BLaER1 (cell line): ENCODE measurements at regions not wholly inside any gene's neighbourhood (a gene's known extent, or its start where the extent isn't known, plus 50 kb on each side); places are given as distances from the start of the nearest gene placed in this dataset.
"Not testable (repeated sequence)": the region's sequence is repeated elsewhere in the genome, so short reads cannot be mapped to it uniquely, and the experiment has no call there.

Source experiments
- H3K27ac ChIP-seq: shearing (Covaris generic); formaldehyde crosslinking; 2 replicates; pipeline ENCODE4 v1.8.1; 2022
- H3K27me3 ChIP-seq: shearing (Covaris generic); formaldehyde crosslinking; 2 replicates; pipeline ENCODE4 v1.8.1; 2022
- H3K36me3 ChIP-seq: shearing (Covaris generic); formaldehyde crosslinking; 2 replicates; pipeline ENCODE4 v1.8.1; 2022
- H3K4me1 ChIP-seq: shearing (Covaris generic); formaldehyde crosslinking; 2 replicates; pipeline ENCODE4 v1.8.1; 2022
- H3K4me2 ChIP-seq: shearing (Covaris generic); formaldehyde crosslinking; 2 replicates; pipeline ENCODE4 v1.8.1; 2022
- H3K4me3 ChIP-seq: shearing (Covaris generic); formaldehyde crosslinking; 2 replicates; pipeline ENCODE4 v1.8.1; 2022
- H3K9ac ChIP-seq: shearing (Covaris generic); formaldehyde crosslinking; 2 replicates; pipeline ENCODE4 v1.8.1; 2022
- H3K9me3 ChIP-seq: shearing (Covaris generic); formaldehyde crosslinking; 2 replicates; pipeline ENCODE4 v1.8.1; 2022
- H4K20me1 ChIP-seq: shearing (Covaris generic); formaldehyde crosslinking; 2 replicates; pipeline ENCODE4 v1.8.1; 2022
- Cebpa-rat ChIP-seq: shearing (Covaris generic); IDR thresholded peaks from 2 replicates; pipeline ENCODE4 v1.8.1; 2022

DNA sequence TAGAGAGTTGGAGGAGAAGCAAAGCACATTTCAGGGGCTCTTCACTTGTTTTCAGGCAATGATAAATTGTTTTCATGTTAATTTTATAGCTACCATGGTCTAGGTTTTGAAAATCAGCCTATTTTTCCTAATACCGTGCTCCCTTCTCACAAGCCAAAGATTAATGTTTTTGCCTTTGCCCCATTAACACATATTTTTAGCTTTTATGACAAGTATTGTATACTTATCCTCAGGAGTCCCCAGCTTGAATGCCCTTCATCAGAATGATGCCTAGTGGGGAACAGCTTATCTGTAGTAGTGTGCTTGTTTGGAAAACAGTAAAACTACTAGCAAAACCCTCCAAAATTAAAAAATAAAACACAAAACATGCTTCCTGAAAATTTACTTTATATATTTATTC, 194.0 kb downstream of the LNPK start:
- Histone ChIP-seq H3K4me3 (no peak overlapping the region), H3K4me1 (no peaks in the 10 kb centered on the region), H3K9me3 (no peaks in the 10 kb centered on the region), H4K20me1 (no peaks in the 10 kb centered on the region), H3K27me3 (no peaks in the 10 kb centered on the region), H3K9ac (no peak overlapping the region), H3K36me3 (no peaks in the 10 kb centered on the region), H3K27ac (no peak overlapping the region), H3K4me2 (no peak overlapping the region)
- no peak for TF ChIP-seq Cebpa-rat

DNA sequence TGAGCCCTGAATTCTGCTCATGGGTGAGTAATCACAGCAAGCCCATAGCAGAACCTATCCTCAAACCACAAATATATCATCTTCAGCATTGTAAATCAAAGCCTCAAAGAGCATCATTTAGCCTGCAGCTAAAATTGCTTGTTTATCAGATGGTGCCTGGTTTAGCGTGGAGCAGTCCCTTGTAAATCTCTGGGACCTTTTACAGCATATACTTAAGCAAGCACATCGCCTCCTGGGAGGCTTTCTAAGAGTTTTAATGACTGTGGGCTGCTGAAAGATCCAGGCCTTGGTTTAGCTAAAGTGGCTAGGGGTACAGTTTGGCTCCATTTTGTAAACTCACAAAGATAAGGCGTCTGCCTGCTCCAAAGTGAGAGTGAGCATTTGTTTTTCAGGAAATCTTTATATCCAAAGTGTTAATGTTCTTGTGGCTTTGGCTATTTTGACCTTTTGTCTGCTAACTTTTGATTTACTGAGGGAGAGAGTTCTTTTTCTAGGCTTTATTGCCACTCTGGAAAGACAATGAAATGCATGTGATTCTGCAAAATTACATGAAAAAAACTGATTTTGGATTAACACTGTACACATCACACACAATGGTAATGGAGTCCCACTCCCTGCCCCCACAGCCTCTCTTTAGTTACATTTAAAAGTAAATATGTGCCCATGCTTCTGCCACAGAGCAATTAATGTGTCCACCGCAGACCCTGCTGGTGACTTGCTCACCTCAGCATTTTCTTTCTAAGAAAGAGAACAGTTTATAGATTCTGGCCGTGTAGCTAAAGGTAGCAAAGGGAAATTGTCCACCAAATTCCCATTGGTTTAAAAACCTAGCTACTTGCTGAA, 194.8 kb downstream of the LNPK start:
- H3K9me3 ChIP-seq = no peaks in the 10 kb centered on the region
- no peak overlapping the region for H3K27ac ChIP-seq
- no peaks in the 10 kb centered on the region for H3K27me3 ChIP-seq
- no peak overlapping the region for H3K4me2 ChIP-seq
- no peaks in the 10 kb centered on the region for H4K20me1 ChIP-seq
- H3K36me3 ChIP-seq = no peaks in the 10 kb centered on the region
- H3K4me3 ChIP-seq = no peak overlapping the region
- H3K4me1 ChIP-seq = no peaks in the 10 kb centered on the region
- TF ChIP-seq Cebpa-rat = no peak
- H3K9ac ChIP-seq = no peak overlapping the region

- no peaks in the 10 kb centered on the region for H3K9me3 ChIP-seq
- no peak overlapping the region for H3K4me3 ChIP-seq
- no peaks in the 10 kb centered on the region for H3K27me3 ChIP-seq
- H3K4me1 ChIP-seq = no peaks in the 10 kb centered on the region
- H3K27ac ChIP-seq = no peak overlapping the region
- no peaks in the 10 kb centered on the region for H3K36me3 ChIP-seq
- H3K4me2 ChIP-seq = no peak overlapping the region
- no peak overlapping the region for H3K9ac ChIP-seq
- H4K20me1 ChIP-seq = no peaks in the 10 kb centered on the region
- TF ChIP-seq Cebpa-rat = no peak
Observed at GRCh38 chr2:175806570-175806969, 195.5 kb downstream of the LNPK start.

DNA sequence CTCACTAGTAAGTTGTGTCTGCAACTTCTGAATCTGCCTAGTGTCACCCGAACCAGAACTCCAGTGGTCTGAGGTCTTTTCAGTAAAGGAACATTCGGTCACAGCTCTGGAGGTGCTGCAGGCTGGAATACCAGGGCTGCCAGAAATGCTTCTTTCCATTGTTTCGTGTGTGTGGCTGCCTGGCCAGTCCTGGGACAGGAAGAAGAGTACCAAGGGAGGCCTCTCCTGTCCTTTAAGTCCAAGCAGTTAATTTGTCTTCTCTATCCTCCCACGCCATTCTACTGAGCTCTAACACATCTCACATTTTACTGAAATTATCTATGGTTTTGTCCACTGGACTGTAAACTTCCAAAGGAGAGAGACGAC, 196.0 kb downstream of the LNPK start:
- no peak overlapping the region for H3K4me3 ChIP-seq
- H3K36me3 ChIP-seq = no peaks in the 10 kb centered on the region
- no peaks in the 10 kb centered on the region for H3K4me1 ChIP-seq
- no peaks in the 10 kb centered on the region for H3K27me3 ChIP-seq
- no peak overlapping the region for H3K27ac ChIP-seq
- H3K9ac ChIP-seq = no peak overlapping the region
- H3K9me3 ChIP-seq = no peaks in the 10 kb centered on the region
- TF ChIP-seq Cebpa-rat = no peak
- H4K20me1 ChIP-seq = no peaks in the 10 kb centered on the region
- H3K4me2 ChIP-seq = no peak overlapping the region

DNA sequence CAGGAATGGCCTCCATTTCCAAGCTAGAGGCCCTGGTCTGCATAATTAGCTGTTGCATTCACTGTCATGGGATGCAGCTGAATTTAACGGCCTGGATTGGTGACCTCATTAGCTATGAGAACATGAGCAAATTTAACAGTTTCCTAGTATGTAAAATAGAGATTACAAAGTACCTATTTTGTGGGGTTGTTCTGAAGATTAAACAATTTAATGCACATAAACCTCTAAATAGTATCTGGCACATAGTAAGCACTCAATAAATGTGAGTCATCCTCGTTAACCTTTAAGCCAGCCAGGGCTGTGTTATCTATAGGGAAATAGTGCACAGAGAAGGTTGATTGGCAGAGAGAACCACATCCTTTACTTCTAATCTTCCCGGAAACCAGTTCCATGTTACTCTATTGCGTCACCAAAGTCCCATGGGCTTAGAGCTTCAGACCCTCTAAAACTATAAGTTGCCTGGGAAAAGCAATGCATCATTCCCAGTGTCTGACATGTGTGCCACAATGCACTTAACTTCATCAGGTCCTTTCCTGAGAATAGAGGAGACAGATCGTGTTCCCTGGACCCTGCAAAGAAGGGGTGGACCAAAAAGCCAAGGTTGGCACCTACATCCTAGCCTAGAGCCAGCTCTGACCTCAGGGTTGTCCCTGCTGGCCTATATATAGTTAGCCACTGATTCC, 196.5 kb downstream of the LNPK start:
- no peaks in the 10 kb centered on the region for H3K36me3 ChIP-seq
- no peaks in the 10 kb centered on the region for H3K9me3 ChIP-seq
- no peaks in the 10 kb centered on the region for H4K20me1 ChIP-seq
- no peaks in the 10 kb centered on the region for H3K27me3 ChIP-seq
- H3K4me2 ChIP-seq = no peak overlapping the region
- no peaks in the 10 kb centered on the region for H3K4me1 ChIP-seq
- H3K27ac ChIP-seq = no peak overlapping the region
- H3K9ac ChIP-seq = no peak overlapping the region
- H3K4me3 ChIP-seq = no peak overlapping the region
- no peak; the same call in 1 of the 2 replicates for TF ChIP-seq Cebpa-rat

DNA sequence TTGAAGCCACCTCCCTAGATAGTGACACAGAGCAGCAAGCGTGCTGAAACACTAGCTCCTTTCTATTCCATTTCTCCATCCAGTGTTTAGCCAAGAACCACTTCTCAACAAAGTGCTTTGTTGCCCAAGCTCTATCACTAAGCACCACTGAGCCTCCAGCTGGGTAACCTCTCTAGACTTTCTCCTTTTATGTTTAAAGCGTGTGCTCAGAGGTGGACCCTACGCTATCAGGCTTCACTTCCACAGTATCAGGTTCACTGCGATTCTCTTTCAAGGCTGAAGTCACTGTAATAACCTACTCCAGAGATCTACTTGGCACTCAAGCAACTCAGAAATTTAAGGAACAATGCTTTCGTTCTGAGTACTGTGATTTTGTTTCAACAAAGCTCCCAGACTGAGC, 197.9 kb downstream of the LNPK start:
- Histone ChIP-seq H3K4me2 (no peak overlapping the region), H3K4me1 (no peaks in the 10 kb centered on the region), H3K27me3 (no peaks in the 10 kb centered on the region), H3K4me3 (no peak overlapping the region), H3K9ac (no peak overlapping the region), H3K9me3 (no peaks in the 10 kb centered on the region), H4K20me1 (no peaks in the 10 kb centered on the region), H3K36me3 (no peaks in the 10 kb centered on the region), H3K27ac (no peak overlapping the region)
- TF ChIP-seq Cebpa-rat = no peak

- not testable (repeated sequence) for H4K20me1 ChIP-seq, H3K4me2 ChIP-seq, H3K9ac ChIP-seq, H3K4me1 ChIP-seq, H3K4me3 ChIP-seq, H3K36me3 ChIP-seq, H3K27ac ChIP-seq, H3K27me3 ChIP-seq
- peaks cover 29% of the 10 kb centered on the region for H3K9me3 ChIP-seq
Observed at GRCh38 chr2:175796422-175796821, 205.6 kb downstream of the LNPK start.

DNA sequence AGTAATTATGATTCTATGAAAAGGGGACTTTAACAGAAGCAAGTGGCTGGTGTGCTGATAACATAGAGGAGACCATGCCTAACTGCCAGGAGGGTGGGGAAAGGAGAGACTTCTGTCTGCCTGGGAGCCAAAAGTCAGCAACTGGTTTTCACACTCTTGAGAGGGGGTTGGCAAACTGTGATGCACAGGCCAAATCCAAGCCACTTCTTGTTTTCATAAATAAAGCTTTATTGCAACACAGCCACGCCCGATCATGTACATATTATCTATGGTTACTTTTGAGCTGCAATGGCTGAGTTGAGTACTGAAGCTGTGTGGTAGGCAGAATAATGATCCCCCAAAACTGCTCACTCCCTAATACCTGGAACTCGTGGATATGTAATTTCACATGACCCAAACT, 208.4 kb downstream of the LNPK start:
- no peaks in the 10 kb centered on the region for H3K27me3 ChIP-seq
- no peaks in the 10 kb centered on the region for H3K36me3 ChIP-seq
- no peaks in the 10 kb centered on the region for H3K4me1 ChIP-seq
- no peak overlapping the region for H3K4me3 ChIP-seq
- H3K9ac ChIP-seq = no peak overlapping the region
- H4K20me1 ChIP-seq = no peaks in the 10 kb centered on the region
- peaks cover 29% of the 10 kb centered on the region for H3K9me3 ChIP-seq
- TF ChIP-seq Cebpa-rat = no peak
- H3K27ac ChIP-seq = no peak overlapping the region
- H3K4me2 ChIP-seq = no peak overlapping the region

- H3K4me2 ChIP-seq = no peak overlapping the region
- no peaks in the 10 kb centered on the region for H4K20me1 ChIP-seq
- no peak overlapping the region for H3K9ac ChIP-seq
- TF ChIP-seq Cebpa-rat = no peak
- H3K9me3 ChIP-seq = peaks cover 29% of the 10 kb centered on the region
- H3K27ac ChIP-seq = no peak overlapping the region
- no peaks in the 10 kb centered on the region for H3K4me1 ChIP-seq
- no peaks in the 10 kb centered on the region for H3K27me3 ChIP-seq
- no peaks in the 10 kb centered on the region for H3K36me3 ChIP-seq
- H3K4me3 ChIP-seq = no peak overlapping the region
Observed at GRCh38 chr2:175792881-175793280, 209.2 kb downstream of the LNPK start.

- Histone ChIP-seq H3K27ac (no peak overlapping the region), H3K4me1 (no peaks in the 10 kb centered on the region), H3K9ac (no peak overlapping the region), H3K9me3 (peaks cover 26% of the 10 kb centered on the region), H3K4me3 (no peak overlapping the region), H3K27me3 (no peaks in the 10 kb centered on the region), H4K20me1 (no peaks in the 10 kb centered on the region), H3K36me3 (no peaks in the 10 kb centered on the region), H3K4me2 (no peak overlapping the region)
- TF ChIP-seq Cebpa-rat = no peak
Observed at GRCh38 chr2:175792199-175792598, 209.9 kb downstream of the LNPK start.
